ENCODE measurements at regions not wholly inside any gene's neighbourhood (a gene's known extent, or its start where the extent isn't known, plus 50 kb on each side); places are given as distances from the start of the nearest gene placed in this dataset.

GRCh38 chr12:25839470-25839869 is 119.0 kb upstream of the RASSF8 start:
- TF ChIP-seq CTCF (IDR thresholded peaks at IDR 0.05): no peak
- TF ChIP-seq POLR2A (IDR thresholded peaks at IDR 0.05): no peak
